PC-9 (cell line): ENCODE measurements at regions not wholly inside any gene's neighbourhood (a gene's known extent, or its start where the extent isn't known, plus 50 kb on each side); places are given as distances from the start of the nearest gene placed in this dataset.

Source experiments
- BruUV-seq: library from RNA; stranded (reverse); fragments of 400-500 nt; replicated peaks from 2 replicates; lab custom pipeline; 2021; lab: Mats Ljungman, UMichigan
- CTCF ChIA-PET: fragments of 300-600 bp; sonication (Branson Sonifier 250); formaldehyde crosslinking; loops from one replicate; lab custom pipeline; 2022; ENCODE audit warnings: antibody characterized with exemption; lab: Charles Lee
- POLR2A ChIA-PET: fragments of 300-600 bp; sonication (Branson Sonifier 250); formaldehyde crosslinking; loops from one replicate; lab custom pipeline; 2022; ENCODE audit warnings: antibody characterized with exemption; ENCODE audit not compliant: unreplicated experiment; lab: Charles Lee
- DNase-seq, 2 experiments: peaks; one replicate each; pipeline versions ENCODE4 v3.0.0 to v3.0.0-alpha.2; 2015 to 2022; ENCODE audit warnings: mixed read lengths in 1 of 2
- H2AFZ ChIP-seq: fragments of 200-600 bp; sonication (generic); 2 replicates; pipeline ENCODE4 v1.8.1; 2017; ENCODE audit warnings: antibody characterized with exemption
- H3F3A ChIP-seq: fragments of 200-600 bp; sonication (generic); 2 replicates; pipeline ENCODE4 v1.8.1; 2017; ENCODE audit warnings: antibody characterized with exemption, mild to moderate bottlenecking, low read depth; ENCODE audit not compliant: insufficient read depth
- H3K27ac ChIP-seq: fragments of 200-600 bp; sonication (generic); 2 replicates; pipeline ENCODE4 v1.6.1; 2016; ENCODE audit warnings: mixed run types
- H3K27me3 ChIP-seq: fragments of 200-600 bp; sonication (generic); 2 replicates; pipeline ENCODE4 v1.6.1; 2016; ENCODE audit warnings: low read depth, mixed run types; ENCODE audit not compliant: insufficient read depth
- H3K36me3 ChIP-seq: fragments of 200-600 bp; sonication (generic); 2 replicates; pipeline ENCODE4 v1.6.1; 2016; ENCODE audit warnings: low read depth, mixed run types
- H3K4me1 ChIP-seq: fragments of 200-600 bp; sonication (generic); replicated peaks from 2 replicates; pipeline ENCODE4 v1.6.1; 2016; ENCODE audit warnings: mixed run types; ENCODE audit not compliant: insufficient read depth
- H3K4me2 ChIP-seq: fragments of 200-600 bp; sonication (generic); 2 replicates; pipeline ENCODE4 v1.6.1; 2017; ENCODE audit warnings: mixed run types
- H3K4me3 ChIP-seq: fragments of 200-600 bp; sonication (generic); 2 replicates; pipeline ENCODE4 v1.6.1; 2016; ENCODE audit warnings: mixed run types
- H3K79me2 ChIP-seq: fragments of 200-600 bp; sonication (generic); 2 replicates; pipeline ENCODE4 v1.6.1; 2017; ENCODE audit warnings: low read depth, mixed run types
- H3K9me2 ChIP-seq: fragments of 200-600 bp; sonication (generic); 2 replicates; pipeline ENCODE4 v1.8.1; 2017; ENCODE audit warnings: mild to moderate bottlenecking; ENCODE audit not compliant: insufficient read depth
- H3K9me3 ChIP-seq: fragments of 200-600 bp; sonication (generic); 2 replicates; pipeline ENCODE4 v1.8.1; 2016; ENCODE audit warnings: low read depth; ENCODE audit not compliant: insufficient read depth
- H4K20me1 ChIP-seq: fragments of 200-600 bp; sonication (generic); 2 replicates; pipeline ENCODE4 v1.8.1; 2017; ENCODE audit not compliant: insufficient read depth
- EZH2 ChIP-seq: fragments of 200-600 bp; sonication (generic); IDR thresholded peaks from 2 replicates; pipeline ENCODE4 v1.8.0; 2017; ENCODE audit warnings: antibody characterized with exemption, low read depth
- intact Hi-C: fragments of 100-400 bp; cut with micrococcal nuclease; formaldehyde crosslinking; loops from one replicate; pipeline ENCODE4 v1.10.0; 2022; ENCODE audit not compliant: unreplicated experiment
- TF ChIP-seq, protein P1 (sequence below): fragments of 200-600 bp; sonication (generic); conservative IDR thresholded peaks from 2 replicates; pipeline ENCODE4 v1.6.1; 2017; ENCODE audit warnings: mixed run types, antibody characterized with exemption, mild to moderate bottlenecking, moderate library complexity

DNA sequence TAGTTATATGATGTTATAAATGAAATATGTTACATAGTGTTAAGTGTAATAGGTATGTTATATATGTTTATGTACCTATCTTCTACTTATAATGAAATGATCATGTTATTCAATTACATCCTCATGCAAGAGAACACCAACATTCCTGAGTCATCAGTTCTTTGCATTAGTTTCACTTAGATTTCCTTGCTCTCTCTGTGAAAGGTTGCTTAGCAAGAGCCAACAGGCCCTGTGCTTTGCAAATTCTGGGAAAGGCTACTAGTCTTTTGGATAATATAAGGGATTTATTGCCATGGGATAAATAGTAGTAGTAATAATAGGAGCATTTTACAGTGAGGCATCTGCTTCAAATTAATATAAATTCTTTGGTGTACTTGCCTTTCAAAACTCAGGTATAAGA is 274.8 kb downstream of the SP3 start:
- ChIA-PET CTCF (no interaction called here), POLR2A (no interaction called here)
- no peak overlapping the region for H3K27ac ChIP-seq
- intact Hi-C loops = no loop called here
- no peak overlapping the region for H3K4me2 ChIP-seq
- no peak overlapping the region for H3K4me3 ChIP-seq
- no peak overlapping the region for H2AFZ ChIP-seq
- TF ChIP-seq EZH2 = no peak
- TF ChIP-seq, protein P1, sequence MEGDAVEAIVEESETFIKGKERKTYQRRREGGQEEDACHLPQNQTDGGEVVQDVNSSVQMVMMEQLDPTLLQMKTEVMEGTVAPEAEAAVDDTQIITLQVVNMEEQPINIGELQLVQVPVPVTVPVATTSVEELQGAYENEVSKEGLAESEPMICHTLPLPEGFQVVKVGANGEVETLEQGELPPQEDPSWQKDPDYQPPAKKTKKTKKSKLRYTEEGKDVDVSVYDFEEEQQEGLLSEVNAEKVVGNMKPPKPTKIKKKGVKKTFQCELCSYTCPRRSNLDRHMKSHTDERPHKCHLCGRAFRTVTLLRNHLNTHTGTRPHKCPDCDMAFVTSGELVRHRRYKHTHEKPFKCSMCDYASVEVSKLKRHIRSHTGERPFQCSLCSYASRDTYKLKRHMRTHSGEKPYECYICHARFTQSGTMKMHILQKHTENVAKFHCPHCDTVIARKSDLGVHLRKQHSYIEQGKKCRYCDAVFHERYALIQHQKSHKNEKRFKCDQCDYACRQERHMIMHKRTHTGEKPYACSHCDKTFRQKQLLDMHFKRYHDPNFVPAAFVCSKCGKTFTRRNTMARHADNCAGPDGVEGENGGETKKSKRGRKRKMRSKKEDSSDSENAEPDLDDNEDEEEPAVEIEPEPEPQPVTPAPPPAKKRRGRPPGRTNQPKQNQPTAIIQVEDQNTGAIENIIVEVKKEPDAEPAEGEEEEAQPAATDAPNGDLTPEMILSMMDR = no peak
- no peak for DNase-seq
- no peaks in the 10 kb centered on the region for H3K9me2 ChIP-seq
- no peaks in the 10 kb centered on the region for H3K36me3 ChIP-seq
- no peaks in the 10 kb centered on the region for H3F3A ChIP-seq
- H3K27me3 ChIP-seq = no peaks in the 10 kb centered on the region
- no peaks in the 10 kb centered on the region for H3K4me1 ChIP-seq
- H3K79me2 ChIP-seq = no peaks in the 10 kb centered on the region
- H3K9me3 ChIP-seq = no peaks in the 10 kb centered on the region
- BruUV-seq = no TSS peak
- no peaks in the 10 kb centered on the region for H4K20me1 ChIP-seq

DNA sequence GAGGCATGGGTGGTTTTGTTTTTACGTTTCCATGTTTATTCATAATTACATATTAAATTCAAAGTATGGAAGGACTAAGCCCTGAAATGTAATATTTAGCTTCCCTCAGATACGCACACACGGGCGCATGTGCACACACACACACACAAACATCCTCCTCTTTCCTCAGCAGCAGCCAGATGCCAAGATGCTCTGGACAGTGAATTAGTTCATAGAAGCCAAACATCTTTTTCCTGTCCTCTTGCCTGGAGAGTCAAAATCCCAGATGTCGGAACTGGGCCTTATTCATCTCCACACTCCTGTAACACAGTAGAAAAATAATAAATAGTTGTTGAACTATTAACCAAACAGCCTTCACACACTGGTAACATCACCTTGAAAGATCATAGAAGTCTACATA is 273.1 kb downstream of the SP3 start:
- H3K9me2 ChIP-seq = no peaks in the 10 kb centered on the region
- BruUV-seq = no TSS peak
- H3K9me3 ChIP-seq = no peaks in the 10 kb centered on the region
- H3K27ac ChIP-seq = no peak overlapping the region
- no peaks in the 10 kb centered on the region for H3F3A ChIP-seq
- ChIA-PET CTCF (no interaction called here), POLR2A (no interaction called here)
- H3K79me2 ChIP-seq = no peaks in the 10 kb centered on the region
- H3K27me3 ChIP-seq = no peaks in the 10 kb centered on the region
- H4K20me1 ChIP-seq = no peaks in the 10 kb centered on the region
- no peak overlapping the region for H2AFZ ChIP-seq
- H3K36me3 ChIP-seq = no peaks in the 10 kb centered on the region
- no peak overlapping the region for H3K4me2 ChIP-seq
- DNase-seq = no peak
- no peaks in the 10 kb centered on the region for H3K4me1 ChIP-seq
- intact Hi-C loops = no loop called here
- H3K4me3 ChIP-seq = no peak overlapping the region
- TF ChIP-seq, protein P1 = no peak
- no peak for TF ChIP-seq EZH2

DNA sequence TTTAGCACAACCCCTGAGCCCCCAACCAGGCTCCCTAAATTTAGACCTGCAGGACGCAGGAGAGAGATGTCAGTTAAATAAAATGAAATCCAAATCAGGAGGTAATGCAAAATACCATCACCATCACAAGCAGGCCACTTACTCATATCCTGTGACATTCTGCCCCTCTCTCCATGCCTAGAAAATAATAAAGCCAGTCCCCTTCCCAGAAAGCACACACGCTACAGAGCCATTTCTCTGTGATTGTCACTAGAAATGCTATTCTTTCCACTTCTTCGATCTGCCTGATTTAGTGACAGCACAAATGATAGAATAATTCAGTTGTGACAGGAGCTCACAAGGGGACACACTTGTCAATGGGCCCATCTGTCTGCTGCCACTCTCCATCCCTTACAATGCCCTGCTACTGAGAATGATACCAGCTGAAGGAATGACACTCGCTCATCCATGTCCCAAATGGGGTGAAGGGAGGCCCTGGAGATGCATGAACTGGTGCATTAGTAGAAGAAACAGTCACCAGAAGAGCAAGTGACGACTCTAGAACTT is 272.1 kb downstream of the SP3 start:
- Histone ChIP-seq H3K4me2 (no peak overlapping the region), H3K27me3 (no peaks in the 10 kb centered on the region), H3K9me2 (no peaks in the 10 kb centered on the region), H3K4me3 (no peak overlapping the region), H3K79me2 (no peaks in the 10 kb centered on the region), H3F3A (no peaks in the 10 kb centered on the region), H3K27ac (no peak overlapping the region), H3K9me3 (no peaks in the 10 kb centered on the region), H2AFZ (no peak overlapping the region), H3K36me3 (no peaks in the 10 kb centered on the region), H3K4me1 (no peaks in the 10 kb centered on the region), H4K20me1 (no peaks in the 10 kb centered on the region)
- DNase-seq = no peak
- no TSS peak for BruUV-seq
- TF ChIP-seq EZH2 = no peak
- TF ChIP-seq, protein P1 = no peak
- ChIA-PET POLR2A (interaction anchor here (0.7 kb wide), 1 partner anchor 46 kb away, joined by 7 read pairs; no protein-coding TSS in a partner anchor), CTCF (interaction anchor here (0.6 kb wide), 1 partner anchor 648 kb away, joined by 5 read pairs; no protein-coding TSS in a partner anchor)
- intact Hi-C loops = no loop called here
